ENCODE measurements at regions not wholly inside any gene's neighbourhood (a gene's known extent, or its start where the extent isn't known, plus 50 kb on each side); places are given as distances from the start of the nearest gene placed in this dataset.
A peak's percentile ranks its signal among the peaks of the same experiment; 100 is the strongest.

GRCh38 chr3:170749765-170750477, 120.1 kb downstream of the RPL22L1 start (continued):
- TF ChIP-seq ZNF518B (CRISPR knock-in tag; IDR thresholded peaks at IDR 0.05) (no peak), MEIS2 (IDR thresholded peaks at IDR 0.05; ENCODE audit: partially characterized antibody) (peak; percentile 84), ZKSCAN1 (IDR thresholded peaks at IDR 0.05; ENCODE audit: low read depth, low read length) (no peak), GATA2 (CRISPR knock-in tag; IDR thresholded peaks at IDR 0.05) (0 out of 2 replicates have a peak, but pooled peaks have one; percentile 16), SMAD2 (IDR thresholded peaks at IDR 0.05; ENCODE audit: low read depth, low read length) (no peak), RCOR1 (IDR thresholded peaks at IDR 0.05; ENCODE audit: borderline replicate concordance in 1 of 2, low read depth in 2 of 2, low read length in 2 of 2) (0 out of 4 replicates have a peak, but pooled peaks of 1 of the 2 experiments have one; percentile 49), FOS (IDR thresholded peaks at IDR 0.05; ENCODE audit: extremely low read depth, insufficient read length) (no peak), BCOR (IDR thresholded peaks at IDR 0.05) (no peak), SMAD4 (CRISPR knock-in tag; conservative IDR thresholded peaks at IDR 0.05) (0 out of 2 replicates have a peak, but pooled peaks have one; percentile 50), KDM1A (IDR thresholded peaks at IDR 0.05) (no peak), NCOR1 (IDR thresholded peaks at IDR 0.05) (no peak), POLR2AphosphoS5 (IDR thresholded peaks at IDR 0.05; ENCODE audit: control insufficient read depth, insufficient read depth, low read depth, low read length) (no peak), CBFA2T3 (IDR thresholded peaks at IDR 0.05) (peak; percentile 39; the same call in 1 of the 2 replicates), JUN (IDR thresholded peaks at IDR 0.05; ENCODE audit: borderline replicate concordance, low read depth, low read length) (peak; percentile 38; the same call in 1 of the 2 replicates), JUN (CRISPR knock-in tag; IDR thresholded peaks at IDR 0.05; ENCODE audit: borderline replicate concordance) (no peak), ZNF780A (CRISPR knock-in tag; IDR thresholded peaks at IDR 0.05) (no peak), JUND (IDR thresholded peaks at IDR 0.05; ENCODE audit: borderline replicate concordance, low read depth, low read length) (peak; percentile 62; the same call in 1 of the 2 replicates), JUND (tag; IDR thresholded peaks at IDR 0.05; ENCODE audit: borderline replicate concordance, low read depth, low read length) (peak; percentile 26; the same call in 1 of the 3 replicates), ATF7 (IDR thresholded peaks at IDR 0.05) (0 out of 2 replicates have a peak, but pooled peaks have one; percentile 16), SOX6 (IDR thresholded peaks at IDR 0.05) (peak; percentile 84), RNF219 (CRISPR knock-in tag; IDR thresholded peaks at IDR 0.05) (no peak)

Measured in K562 (cell line).